K562 (cell line): ENCODE measurements at regions not wholly inside any gene's neighbourhood (a gene's known extent, or its start where the extent isn't known, plus 50 kb on each side); places are given as distances from the start of the nearest gene placed in this dataset.

Experiments
- ATAC-seq: fragments of 200-7000 bp; cut with Tn5 transposase; 3 replicates; pipeline ENCODE4 v1.9.1; 2020; ENCODE audit warnings: moderate library complexity
- BruUV-seq: library from RNA; stranded (reverse); fragments of 400-500 nt; replicated peaks from 2 replicates; lab custom pipeline; 2021; lab: Mats Ljungman, UMichigan
- CTCF ChIA-PET: fragments of 300-600 bp; formaldehyde crosslinking; extraction: SDS; loops from one replicate; lab custom pipeline; 2021; ENCODE audit warnings: low intra/inter-chr PET ratio; lab: Yijun Ruan, JAX
- POLR2A ChIA-PET: fragments of 300-600, 350-650 bp; sonication (Branson Sonifier 250); formaldehyde crosslinking; extraction: SDS; loops from one replicate; lab custom pipeline; 2021; ENCODE audit warnings: antibody characterized with exemption, inconsistent platforms; lab: Yijun Ruan, JAX
- DNase-seq, 4 experiments: peaks; one replicate each; pipeline versions ENCODE4 v3.0.0 to v3.0.0-alpha.2; 2011 to 2018; ENCODE audit warnings: low spot score in 3 of 4, mixed read lengths in 3 of 4; ENCODE audit errors: extremely low read depth in 1 of 4
- FAIRE-seq: peaks from 2 replicates; lab custom pipeline; 2011; peaks lifted over from hg19 to GRCh38; lab: Jason Lieb, UNC
- H2AFZ ChIP-seq: 2 replicates; pipeline ENCODE4 v1.6.0; 2011; ENCODE audit warnings: low read depth, low read length, control low read depth, inconsistent platforms
- H3K27ac ChIP-seq: fragments of 200-600 bp; 3 replicates; pipeline ENCODE4 v1.8.0; 2011; ENCODE audit warnings: low read depth, mild to moderate bottlenecking, control low read depth, inconsistent platforms, low read length, moderate library complexity, mixed read lengths; ENCODE audit errors: extremely low read depth
- H3K27me3 ChIP-seq, 2 experiments: fragments of 300-600 bp in 1 of 2; 2 replicates in 1 of 2; 3 replicates in 1 of 2; pipeline versions ENCODE4 v1.6.0 to v1.8.0; 2011; ENCODE audit warnings: inconsistent platforms in 2 of 2, low read length in 2 of 2, mild to moderate bottlenecking in 1 of 2, mixed read lengths in 1 of 2, moderate library complexity in 1 of 2; ENCODE audit not compliant: control insufficient read depth in 2 of 2, insufficient read depth in 2 of 2
- H3K36me3 ChIP-seq: fragments of 300-600 bp; 3 replicates; pipeline ENCODE4 v1.8.0; 2011; ENCODE audit warnings: mild to moderate bottlenecking, low read length, inconsistent platforms; ENCODE audit not compliant: control insufficient read depth, insufficient read depth
- H3K4me1 ChIP-seq, 2 experiments: fragments of 200-600 bp in 1 of 2; replicated peaks in 1 of 2; 2 replicates in 1 of 2; 3 replicates in 1 of 2; pipeline versions ENCODE4 v1.5.1 to v1.8.0; 2011; ENCODE audit warnings: inconsistent platforms in 2 of 2, low read length in 2 of 2, mild to moderate bottlenecking in 1 of 2, mixed read lengths in 1 of 2, moderate library complexity in 1 of 2; ENCODE audit not compliant: control insufficient read depth in 2 of 2, insufficient read depth in 2 of 2
- H3K4me2 ChIP-seq: 2 replicates; pipeline ENCODE4 v1.6.1; 2011; ENCODE audit warnings: low read length, control low read depth, inconsistent platforms, mixed read lengths; ENCODE audit not compliant: insufficient read depth
- H3K4me3 ChIP-seq: fragments of 200-600 bp; sonication (generic), shearing (Covaris generic); 2 replicates; pipeline ENCODE4 v1.5.1; 2016; ENCODE audit warnings: control low read depth, inconsistent platforms
- H3K79me2 ChIP-seq: fragments of 200-600 bp; 3 replicates; pipeline ENCODE4 v1.8.0; 2011; ENCODE audit warnings: low read length, inconsistent platforms; ENCODE audit not compliant: control insufficient read depth, insufficient read depth
- H3K9ac ChIP-seq, 2 experiments: 2 replicates each; pipeline versions ENCODE4 v1.6.0 to v1.6.1; 2011; ENCODE audit warnings: low read depth in 2 of 2, low read length in 2 of 2, control low read depth in 1 of 2, inconsistent platforms in 1 of 2, mild to moderate bottlenecking in 1 of 2, mixed read lengths in 1 of 2; ENCODE audit not compliant: insufficient read depth in 1 of 2
- H3K9me1 ChIP-seq: one replicate; pipeline ENCODE4 v1.6.0; 2011; ENCODE audit warnings: inconsistent platforms, mild to moderate bottlenecking, low read length, moderate library complexity; ENCODE audit not compliant: control insufficient read depth, insufficient read depth
- H3K9me3 ChIP-seq: replicated peaks from 2 replicates; pipeline ENCODE4 v1.5.1; 2011; ENCODE audit warnings: low read depth, low read length, inconsistent platforms; ENCODE audit not compliant: control insufficient read depth, insufficient read depth
- H4K20me1 ChIP-seq: replicated peaks from 2 replicates; pipeline ENCODE4 v1.6.1; 2011; ENCODE audit warnings: low read length, inconsistent platforms, mixed read lengths; ENCODE audit not compliant: control insufficient read depth, insufficient read depth
- FOXJ2 ChIP-seq: fragments of 200-800 bp; sonication (Bioruptor generic); IDR thresholded peaks from 2 replicates; pipeline ENCODE4 v1.6.1; 2016; ENCODE audit warnings: missing genetic modification characterization, missing compliant biosample characterization
- HOXB6 ChIP-seq: fragments of 250-450 bp; sonication (Bioruptor Pico); IDR thresholded peaks from 2 replicates; pipeline ENCODE4 v1.5.1; 2022; ENCODE audit warnings: mild to moderate bottlenecking, borderline replicate concordance
- MTF1 ChIP-seq: fragments of 250-450 bp; sonication (Bioruptor Pico); IDR thresholded peaks from 2 replicates; pipeline ENCODE4 v1.9.0; 2021; ENCODE audit warnings: moderate library complexity, mild to moderate bottlenecking, inconsistent platforms, borderline replicate concordance
- NR3C1 ChIP-seq: sonication (generic); formaldehyde crosslinking; IDR thresholded peaks from 2 replicates; pipeline ENCODE4 v1.8.1; 2022; ENCODE audit warnings: missing genetic modification reagents
- TAL1 ChIP-seq: fragments of 450-650 bp; IDR thresholded peaks from 2 replicates; pipeline ENCODE4 v1.6.1; 2016; ENCODE audit warnings: mild to moderate bottlenecking
- THAP12 ChIP-seq: fragments of 250-450 bp; sonication (Bioruptor Pico); IDR thresholded peaks from 2 replicates; pipeline ENCODE4 v1.9.0; 2021; ENCODE audit warnings: mild to moderate bottlenecking, inconsistent platforms
- TRIM28 ChIP-seq: fragments of 450-650 bp; IDR thresholded peaks from 2 replicates; pipeline ENCODE4 v1.6.1; 2017
- U2AF1 ChIP-seq: fragments of 200-400 bp; formaldehyde crosslinking; optimal IDR thresholded peaks from 2 replicates; pipeline ENCODE3; 2017; ENCODE audit warnings: mild to moderate bottlenecking, low read depth, low read length, moderate library complexity
- ZBTB49 ChIP-seq: sonication (generic); formaldehyde crosslinking; IDR thresholded peaks from 2 replicates; pipeline ENCODE4 v1.8.0; 2022; ENCODE audit warnings: missing genetic modification reagents, mild to moderate bottlenecking, borderline replicate concordance
- ZNF518B ChIP-seq: fragments of 250-450 bp; sonication (Bioruptor Pico); IDR thresholded peaks from 2 replicates; pipeline ENCODE4 v1.5.0; 2021; ENCODE audit warnings: mild to moderate bottlenecking, moderate library complexity
- WGBS: fragments of 100-300 bp; shearing (Covaris generic); methylation state at CpG from one replicate; pipeline ENCODE4 v1.1.6; 2016; ENCODE audit warnings: low coverage, mixed read lengths; ENCODE audit not compliant: insufficient coverage; ENCODE audit errors: missing lambda C conversion rate; 5-methylcytosine and 5-hydroxymethylcytosine counted together
- in situ Hi-C: fragments of 300-500 bp; cut with MboI; formaldehyde crosslinking; loops from 4 replicates; pipeline ENCODE4 v1.15.0; 2018; ENCODE audit warnings: inconsistent platforms, mixed read lengths
- intact Hi-C: fragments of 100-400 bp; cut with micrococcal nuclease; formaldehyde crosslinking; loops from 2 replicates; pipeline ENCODE4 v1.14.2; 2022
- TF ChIP-seq, protein P1 (sequence below): fragments of 450-650 bp; formaldehyde crosslinking; IDR thresholded peaks from 2 replicates; pipeline ENCODE4 v1.4.0; 2020; ENCODE audit warnings: mild to moderate bottlenecking, moderate library complexity

GRCh38 chr9:79371948-79372555 is 199.7 kb upstream of the TLE4 start:
- ATAC-seq (no peak), FAIRE-seq (no peak), DNase-seq (no peak)
- in situ Hi-C loops (no loop called here), intact Hi-C loops (no loop called here)
- Histone ChIP-seq H3K4me2 (no peak overlapping the region), H3K9me1 (no peaks in the 10 kb centered on the region), H2AFZ (no peak overlapping the region), H3K27ac (no peak overlapping the region), H4K20me1 (no peaks in the 10 kb centered on the region), H3K27me3 (no peaks in the 10 kb centered on the region), H3K9me3 (no peaks in the 10 kb centered on the region), H3K9ac (no peak overlapping the region), H3K79me2 (no peaks in the 10 kb centered on the region), H3K4me1 (no peaks in the 10 kb centered on the region), H3K4me3 (no peak overlapping the region), H3K36me3 (no peaks in the 10 kb centered on the region)
- CTCF ChIA-PET, result no interaction called here
- WGBS, result 0% methylated on average over 1 of the region's 1 CpG
- POLR2A ChIA-PET, result no interaction called here
- no peak for TF ChIP-seq MTF1 (CRISPR knock-in tag)
- TF ChIP-seq, protein P1, sequence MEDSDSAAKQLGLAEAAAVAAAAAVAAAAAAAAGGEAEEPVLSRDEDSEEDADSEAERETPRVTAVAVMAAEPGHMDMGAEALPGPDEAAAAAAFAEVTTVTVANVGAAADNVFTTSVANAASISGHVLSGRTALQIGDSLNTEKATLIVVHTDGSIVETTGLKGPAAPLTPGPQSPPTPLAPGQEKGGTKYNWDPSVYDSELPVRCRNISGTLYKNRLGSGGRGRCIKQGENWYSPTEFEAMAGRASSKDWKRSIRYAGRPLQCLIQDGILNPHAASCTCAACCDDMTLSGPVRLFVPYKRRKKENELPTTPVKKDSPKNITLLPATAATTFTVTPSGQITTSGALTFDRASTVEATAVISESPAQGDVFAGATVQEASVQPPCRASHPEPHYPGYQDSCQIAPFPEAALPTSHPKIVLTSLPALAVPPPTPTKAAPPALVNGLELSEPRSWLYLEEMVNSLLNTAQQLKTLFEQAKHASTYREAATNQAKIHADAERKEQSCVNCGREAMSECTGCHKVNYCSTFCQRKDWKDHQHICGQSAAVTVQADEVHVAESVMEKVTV, result no peak
- no peak for TF ChIP-seq U2AF1
- no peak for TF ChIP-seq THAP12 (CRISPR knock-in tag)
- no peak for TF ChIP-seq NR3C1 (CRISPR knock-in tag)
- TF ChIP-seq HOXB6 (CRISPR knock-in tag), result no peak
- no peak for TF ChIP-seq ZBTB49 (CRISPR knock-in tag)
- no peak for TF ChIP-seq FOXJ2 (tag)
- TF ChIP-seq TRIM28, result no peak
- no peak for TF ChIP-seq TAL1
- no peak for TF ChIP-seq ZNF518B (CRISPR knock-in tag)
- BruUV-seq, result no TSS peak
